ENCODE measurements at regions not wholly inside any gene's neighbourhood (a gene's known extent, or its start where the extent isn't known, plus 50 kb on each side); places are given as distances from the start of the nearest gene placed in this dataset.

- TF ChIP-seq, protein P1, sequence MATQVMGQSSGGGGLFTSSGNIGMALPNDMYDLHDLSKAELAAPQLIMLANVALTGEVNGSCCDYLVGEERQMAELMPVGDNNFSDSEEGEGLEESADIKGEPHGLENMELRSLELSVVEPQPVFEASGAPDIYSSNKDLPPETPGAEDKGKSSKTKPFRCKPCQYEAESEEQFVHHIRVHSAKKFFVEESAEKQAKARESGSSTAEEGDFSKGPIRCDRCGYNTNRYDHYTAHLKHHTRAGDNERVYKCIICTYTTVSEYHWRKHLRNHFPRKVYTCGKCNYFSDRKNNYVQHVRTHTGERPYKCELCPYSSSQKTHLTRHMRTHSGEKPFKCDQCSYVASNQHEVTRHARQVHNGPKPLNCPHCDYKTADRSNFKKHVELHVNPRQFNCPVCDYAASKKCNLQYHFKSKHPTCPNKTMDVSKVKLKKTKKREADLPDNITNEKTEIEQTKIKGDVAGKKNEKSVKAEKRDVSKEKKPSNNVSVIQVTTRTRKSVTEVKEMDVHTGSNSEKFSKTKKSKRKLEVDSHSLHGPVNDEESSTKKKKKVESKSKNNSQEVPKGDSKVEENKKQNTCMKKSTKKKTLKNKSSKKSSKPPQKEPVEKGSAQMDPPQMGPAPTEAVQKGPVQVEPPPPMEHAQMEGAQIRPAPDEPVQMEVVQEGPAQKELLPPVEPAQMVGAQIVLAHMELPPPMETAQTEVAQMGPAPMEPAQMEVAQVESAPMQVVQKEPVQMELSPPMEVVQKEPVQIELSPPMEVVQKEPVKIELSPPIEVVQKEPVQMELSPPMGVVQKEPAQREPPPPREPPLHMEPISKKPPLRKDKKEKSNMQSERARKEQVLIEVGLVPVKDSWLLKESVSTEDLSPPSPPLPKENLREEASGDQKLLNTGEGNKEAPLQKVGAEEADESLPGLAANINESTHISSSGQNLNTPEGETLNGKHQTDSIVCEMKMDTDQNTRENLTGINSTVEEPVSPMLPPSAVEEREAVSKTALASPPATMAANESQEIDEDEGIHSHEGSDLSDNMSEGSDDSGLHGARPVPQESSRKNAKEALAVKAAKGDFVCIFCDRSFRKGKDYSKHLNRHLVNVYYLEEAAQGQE (IDR thresholded peaks at IDR 0.05; ENCODE audit: insufficient read depth in 1 of 2, low read depth in 2 of 2, low read length in 1 of 2), result no peak
- TF ChIP-seq, protein P2, sequence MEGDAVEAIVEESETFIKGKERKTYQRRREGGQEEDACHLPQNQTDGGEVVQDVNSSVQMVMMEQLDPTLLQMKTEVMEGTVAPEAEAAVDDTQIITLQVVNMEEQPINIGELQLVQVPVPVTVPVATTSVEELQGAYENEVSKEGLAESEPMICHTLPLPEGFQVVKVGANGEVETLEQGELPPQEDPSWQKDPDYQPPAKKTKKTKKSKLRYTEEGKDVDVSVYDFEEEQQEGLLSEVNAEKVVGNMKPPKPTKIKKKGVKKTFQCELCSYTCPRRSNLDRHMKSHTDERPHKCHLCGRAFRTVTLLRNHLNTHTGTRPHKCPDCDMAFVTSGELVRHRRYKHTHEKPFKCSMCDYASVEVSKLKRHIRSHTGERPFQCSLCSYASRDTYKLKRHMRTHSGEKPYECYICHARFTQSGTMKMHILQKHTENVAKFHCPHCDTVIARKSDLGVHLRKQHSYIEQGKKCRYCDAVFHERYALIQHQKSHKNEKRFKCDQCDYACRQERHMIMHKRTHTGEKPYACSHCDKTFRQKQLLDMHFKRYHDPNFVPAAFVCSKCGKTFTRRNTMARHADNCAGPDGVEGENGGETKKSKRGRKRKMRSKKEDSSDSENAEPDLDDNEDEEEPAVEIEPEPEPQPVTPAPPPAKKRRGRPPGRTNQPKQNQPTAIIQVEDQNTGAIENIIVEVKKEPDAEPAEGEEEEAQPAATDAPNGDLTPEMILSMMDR (IDR thresholded peaks at IDR 0.05), result no peak
- no peak for TF ChIP-seq TCF7L2 (IDR thresholded peaks at IDR 0.05; ENCODE audit: low read depth, low read length)
- no peak for TF ChIP-seq SIN3A (IDR thresholded peaks at IDR 0.05; ENCODE audit: borderline replicate concordance, insufficient read depth, low read depth, low read length)
- no peak for TF ChIP-seq POLR2AphosphoS5 (IDR thresholded peaks at IDR 0.05; ENCODE audit: low read depth, low read length)
- in situ Hi-C loops (cut with HindIII; ENCODE audit: low pct_unique_long_range_greater_than_20kb, low sequenced_read_pairs), result no loop called here
- Histone ChIP-seq H3K27me3 (ENCODE audit: control insufficient read depth, insufficient read depth, low read length) (no peaks in the 10 kb centered on the region), H3K36me3 (ENCODE audit: control insufficient read depth, insufficient read depth, low read length) (no peaks in the 10 kb centered on the region), H3K4me3 (ENCODE audit: low read depth in 2 of 2, low read length in 2 of 2) (no peak overlapping the region), H3K4me1 (ENCODE audit: control insufficient read depth, insufficient read depth, low read length) (no peaks in the 10 kb centered on the region), H3K9me3 (ENCODE audit: control insufficient read depth, insufficient read depth, low read depth, low read length) (no peaks in the 10 kb centered on the region), H3K27ac (ENCODE audit: low read length) (no peak overlapping the region)
- CTCF ChIA-PET, result no interaction called here
- POLR2A ChIA-PET, result no interaction called here
- ATAC-seq (no peak), DNase-seq (ENCODE audit: low read depth, low spot score) (no peak)
- intact Hi-C loops (cut with micrococcal nuclease; ENCODE audit: unreplicated experiment), result no loop called here
- no TSS peak for BruUV-seq (replicated peaks)
These were observed 643.9 kb downstream of the TBC1D4 start for GRCh38 chr13:74838096-74838495.

DNA sequence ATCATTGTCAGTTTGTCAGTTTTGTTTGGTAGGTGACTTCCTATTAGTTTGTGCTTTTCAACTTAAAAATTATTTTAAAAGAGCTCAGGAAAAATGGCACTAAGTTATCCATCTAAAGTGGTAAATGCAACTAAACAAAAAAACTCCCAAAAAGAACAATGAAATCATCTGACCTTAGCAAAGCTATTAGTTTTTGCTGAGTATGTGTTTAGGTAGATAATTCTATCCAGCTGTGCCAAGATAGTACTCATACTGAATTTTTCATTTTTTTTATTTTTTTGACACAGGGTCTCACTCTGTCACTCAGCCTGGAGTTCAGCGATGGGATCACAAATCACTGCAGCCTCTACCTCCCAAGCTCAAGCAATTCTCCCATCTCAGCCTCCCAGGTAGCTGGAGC, 645.3 kb downstream of the TBC1D4 start:
- DNase-seq (ENCODE audit: low read depth, low spot score) (no peak), ATAC-seq (no peak)
- Histone ChIP-seq H3K27me3 (ENCODE audit: control insufficient read depth, insufficient read depth, low read length) (no peaks in the 10 kb centered on the region), H3K9me3 (ENCODE audit: control insufficient read depth, insufficient read depth, low read depth, low read length) (no peaks in the 10 kb centered on the region), H3K27ac (ENCODE audit: low read length) (no peak overlapping the region), H3K4me1 (ENCODE audit: control insufficient read depth, insufficient read depth, low read length) (no peaks in the 10 kb centered on the region), H3K36me3 (ENCODE audit: control insufficient read depth, insufficient read depth, low read length) (no peaks in the 10 kb centered on the region), H3K4me3 (ENCODE audit: low read depth in 2 of 2, low read length in 2 of 2) (no peak overlapping the region)
- intact Hi-C loops (cut with micrococcal nuclease; ENCODE audit: unreplicated experiment) (no loop called here), in situ Hi-C loops (cut with HindIII; ENCODE audit: low pct_unique_long_range_greater_than_20kb, low sequenced_read_pairs) (no loop called here)
- CTCF ChIA-PET, result no interaction called here
- BruUV-seq (replicated peaks), result no TSS peak
- TF ChIP-seq TCF7L2 (IDR thresholded peaks at IDR 0.05; ENCODE audit: low read depth, low read length), result no peak
- POLR2A ChIA-PET, result no interaction called here

DNA sequence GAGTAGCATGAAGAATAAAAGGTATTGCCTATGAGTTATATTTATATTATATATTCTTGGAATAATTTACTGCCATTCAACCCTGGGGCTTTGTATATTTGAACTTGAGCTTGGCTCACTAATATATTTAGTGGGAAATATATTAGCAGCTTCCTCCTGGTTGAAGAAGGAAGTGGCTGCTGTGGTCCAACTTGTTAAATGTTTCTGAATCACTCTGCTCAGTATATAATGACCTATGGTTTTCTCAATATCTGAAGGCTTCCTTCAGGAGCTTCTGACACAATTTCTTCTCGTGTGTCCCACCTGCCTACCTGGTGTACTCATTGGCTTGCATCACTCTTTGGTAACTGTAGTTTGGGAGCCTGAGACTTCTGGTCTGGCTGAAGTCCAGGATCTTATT, 646.4 kb downstream of the TBC1D4 start:
- Histone ChIP-seq H3K27me3 (ENCODE audit: control insufficient read depth, insufficient read depth, low read length) (no peaks in the 10 kb centered on the region), H3K9me3 (ENCODE audit: control insufficient read depth, insufficient read depth, low read depth, low read length) (no peaks in the 10 kb centered on the region), H3K4me1 (ENCODE audit: control insufficient read depth, insufficient read depth, low read length) (no peaks in the 10 kb centered on the region), H3K27ac (ENCODE audit: low read length) (no peak overlapping the region), H3K4me3 (ENCODE audit: low read depth in 2 of 2, low read length in 2 of 2) (no peak overlapping the region), H3K36me3 (ENCODE audit: control insufficient read depth, insufficient read depth, low read length) (no peaks in the 10 kb centered on the region)
- ChIA-PET POLR2A (no interaction called here), CTCF (no interaction called here)
- no peak for DNase-seq (ENCODE audit: low read depth, low spot score)
- intact Hi-C loops (cut with micrococcal nuclease; ENCODE audit: unreplicated experiment), result no loop called here
- no peak for ATAC-seq
- TF ChIP-seq SIN3A (IDR thresholded peaks at IDR 0.05; ENCODE audit: borderline replicate concordance, insufficient read depth, low read depth, low read length) (no peak), POLR2AphosphoS5 (IDR thresholded peaks at IDR 0.05; ENCODE audit: low read depth, low read length) (no peak), TCF7L2 (IDR thresholded peaks at IDR 0.05; ENCODE audit: low read depth, low read length) (no peak)
- TF ChIP-seq, protein P1 (IDR thresholded peaks at IDR 0.05; ENCODE audit: insufficient read depth in 1 of 2, low read depth in 2 of 2, low read length in 1 of 2), result no peak
- TF ChIP-seq, protein P2 (IDR thresholded peaks at IDR 0.05), result no peak
- in situ Hi-C loops (cut with HindIII; ENCODE audit: low pct_unique_long_range_greater_than_20kb, low sequenced_read_pairs), result no loop called here
- BruUV-seq (replicated peaks), result no TSS peak

All from Panc1 (cell line).